Upper lobe of right lung (tissue), 1 donor: ENCODE measurements at regions not wholly inside any gene's neighbourhood (a gene's known extent, or its start where the extent isn't known, plus 50 kb on each side); places are given as distances from the start of the nearest gene placed in this dataset.
A peak's percentile ranks its signal among the peaks of the same experiment; 100 is the strongest.

ENCODE experiments used
- ATAC-seq: fragments of 200-7000 bp; cut with Tn5 transposase; one replicate; pipeline ENCODE4 v1.9.1; 2020; ENCODE audit warnings: mild to moderate bottlenecking, moderate library complexity
- DNase-seq: peaks from one replicate; pipeline ENCODE4 v3.0.0-alpha.2; 2020
- H3K27ac ChIP-seq: fragments of 200-600 bp; one replicate; pipeline ENCODE4 v1.8.0; 2022
- H3K27me3 ChIP-seq: fragments of 200-600 bp; one replicate; pipeline ENCODE4 v1.8.0; 2022; ENCODE audit warnings: mild to moderate bottlenecking
- H3K36me3 ChIP-seq: fragments of 200-600 bp; one replicate; pipeline ENCODE4 v1.8.0; 2022
- H3K4me1 ChIP-seq: fragments of 200-600 bp; one replicate; pipeline ENCODE4 v1.8.0; 2022
- H3K4me3 ChIP-seq: fragments of 200-600 bp; one replicate; pipeline ENCODE4 v1.8.0; 2022; ENCODE audit warnings: mild to moderate bottlenecking
- H3K9me3 ChIP-seq: fragments of 200-600 bp; one replicate; pipeline ENCODE4 v1.8.0; 2022
- intact Hi-C: fragments of 100-400 bp; cut with DNase I; formaldehyde crosslinking; loops from one replicate; pipeline ENCODE4 v1.11.0; 2022
- TF ChIP-seq, protein P1 (sequence below): fragments of 200-600 bp; IDR thresholded peaks from one replicate; pipeline ENCODE4 v1.8.0; 2022; ENCODE audit warnings: antibody characterized with exemption
- donor health status: DM: no; HTN: yes; CAD: no; lungs with severe emphysema.

GRCh38 chr7:153829525-153829924 lies 222.7 kb upstream of the DPP6 start:
- intact Hi-C loops = no loop called here
- Histone ChIP-seq H3K4me1 (no peaks in the 10 kb centered on the region), H3K9me3 (no peaks in the 10 kb centered on the region), H3K27me3 (no peaks in the 10 kb centered on the region), H3K27ac (no peak overlapping the region), H3K36me3 (no peaks in the 10 kb centered on the region), H3K4me3 (no peak overlapping the region)
- DNase-seq (no peak), ATAC-seq (peak; percentile 87)
- TF ChIP-seq, protein P1, sequence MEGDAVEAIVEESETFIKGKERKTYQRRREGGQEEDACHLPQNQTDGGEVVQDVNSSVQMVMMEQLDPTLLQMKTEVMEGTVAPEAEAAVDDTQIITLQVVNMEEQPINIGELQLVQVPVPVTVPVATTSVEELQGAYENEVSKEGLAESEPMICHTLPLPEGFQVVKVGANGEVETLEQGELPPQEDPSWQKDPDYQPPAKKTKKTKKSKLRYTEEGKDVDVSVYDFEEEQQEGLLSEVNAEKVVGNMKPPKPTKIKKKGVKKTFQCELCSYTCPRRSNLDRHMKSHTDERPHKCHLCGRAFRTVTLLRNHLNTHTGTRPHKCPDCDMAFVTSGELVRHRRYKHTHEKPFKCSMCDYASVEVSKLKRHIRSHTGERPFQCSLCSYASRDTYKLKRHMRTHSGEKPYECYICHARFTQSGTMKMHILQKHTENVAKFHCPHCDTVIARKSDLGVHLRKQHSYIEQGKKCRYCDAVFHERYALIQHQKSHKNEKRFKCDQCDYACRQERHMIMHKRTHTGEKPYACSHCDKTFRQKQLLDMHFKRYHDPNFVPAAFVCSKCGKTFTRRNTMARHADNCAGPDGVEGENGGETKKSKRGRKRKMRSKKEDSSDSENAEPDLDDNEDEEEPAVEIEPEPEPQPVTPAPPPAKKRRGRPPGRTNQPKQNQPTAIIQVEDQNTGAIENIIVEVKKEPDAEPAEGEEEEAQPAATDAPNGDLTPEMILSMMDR = no peak

DNA sequence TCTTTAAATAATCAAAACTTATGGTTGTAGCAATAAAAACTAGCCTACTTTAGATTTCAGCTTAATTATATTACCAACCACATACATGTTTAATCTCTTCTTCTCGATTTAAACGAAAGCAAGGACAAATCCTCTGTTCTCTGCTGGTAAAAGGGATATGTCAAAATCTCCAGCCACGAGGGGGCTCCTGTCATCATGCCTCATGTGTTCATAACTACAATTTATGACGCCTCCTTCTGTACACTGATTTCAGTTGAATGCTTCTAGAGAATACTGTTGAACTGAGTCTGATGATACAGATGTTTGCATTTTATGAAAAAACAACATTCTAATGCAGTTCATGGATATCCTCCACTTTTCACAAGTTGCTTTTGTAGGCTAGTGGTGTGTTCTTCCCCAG lies 220.0 kb upstream of the DPP6 start:
- intact Hi-C loops = no loop called here
- no peak for DNase-seq
- H3K36me3 ChIP-seq = no peaks in the 10 kb centered on the region
- TF ChIP-seq, protein P1 = no peak
- H3K4me3 ChIP-seq = no peak overlapping the region
- no peak overlapping the region for H3K27ac ChIP-seq
- H3K9me3 ChIP-seq = no peaks in the 10 kb centered on the region
- no peaks in the 10 kb centered on the region for H3K4me1 ChIP-seq
- H3K27me3 ChIP-seq = no peaks in the 10 kb centered on the region
- ATAC-seq = no peak

DNA sequence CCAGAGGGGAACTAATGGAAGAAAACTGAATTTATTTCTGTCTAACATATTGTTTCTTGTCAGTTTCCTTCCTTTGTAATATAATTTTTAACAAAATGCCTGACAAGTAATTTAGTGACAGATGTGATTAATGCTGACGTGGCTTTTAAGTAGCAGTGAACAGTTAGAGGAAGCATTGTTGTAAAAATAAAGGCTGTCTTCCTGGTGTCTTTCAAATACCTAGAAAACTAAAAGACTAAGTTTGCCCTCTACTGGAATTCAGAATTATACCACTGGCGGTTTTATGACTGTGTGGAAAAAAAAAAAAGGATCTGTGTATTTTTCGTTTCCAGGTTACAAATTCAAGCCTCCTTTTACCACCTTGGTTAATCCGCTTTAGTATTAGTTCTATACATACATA lies 217.1 kb upstream of the DPP6 start:
- DNase-seq (no peak), ATAC-seq (no peak)
- intact Hi-C loops = no loop called here
- H3K9me3 ChIP-seq = no peaks in the 10 kb centered on the region
- H3K27ac ChIP-seq = no peak overlapping the region
- TF ChIP-seq, protein P1 = peak; percentile 17
- no peaks in the 10 kb centered on the region for H3K27me3 ChIP-seq
- H3K4me1 ChIP-seq = no peaks in the 10 kb centered on the region
- no peaks in the 10 kb centered on the region for H3K36me3 ChIP-seq
- no peak overlapping the region for H3K4me3 ChIP-seq

DNA sequence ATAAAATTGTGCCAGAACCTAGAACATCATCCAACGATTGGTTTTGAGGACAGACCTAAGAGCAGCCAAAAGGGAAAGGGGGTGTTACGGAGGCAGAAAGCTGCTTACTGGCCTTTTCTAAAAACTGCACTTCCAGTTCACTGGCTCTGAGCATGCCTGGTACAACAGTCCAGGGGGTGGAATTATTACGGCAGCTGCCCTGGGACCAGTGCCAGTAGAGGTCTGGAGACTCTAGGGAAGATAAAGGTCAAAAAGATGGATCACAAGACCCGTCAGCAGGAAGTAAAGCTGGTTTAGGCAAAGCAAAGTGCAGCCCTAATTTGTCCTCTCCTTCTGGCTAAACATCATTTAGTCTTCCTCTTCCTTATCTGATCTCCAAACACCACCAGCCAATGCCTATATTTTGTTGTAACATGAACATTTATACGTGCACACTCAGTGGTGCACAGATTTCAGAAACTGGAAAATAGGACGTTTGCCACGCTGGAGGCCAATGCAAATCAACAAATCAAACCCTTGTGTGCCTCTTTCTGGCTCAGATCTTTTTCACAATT lies 216.4 kb upstream of the DPP6 start:
- no peak for ATAC-seq
- intact Hi-C loops = no loop called here
- Histone ChIP-seq H3K4me3 (no peak overlapping the region), H3K9me3 (no peaks in the 10 kb centered on the region), H3K36me3 (no peaks in the 10 kb centered on the region), H3K27me3 (no peaks in the 10 kb centered on the region), H3K4me1 (no peaks in the 10 kb centered on the region), H3K27ac (no peak overlapping the region)
- TF ChIP-seq, protein P1 = no peak
- no peak for DNase-seq

DNA sequence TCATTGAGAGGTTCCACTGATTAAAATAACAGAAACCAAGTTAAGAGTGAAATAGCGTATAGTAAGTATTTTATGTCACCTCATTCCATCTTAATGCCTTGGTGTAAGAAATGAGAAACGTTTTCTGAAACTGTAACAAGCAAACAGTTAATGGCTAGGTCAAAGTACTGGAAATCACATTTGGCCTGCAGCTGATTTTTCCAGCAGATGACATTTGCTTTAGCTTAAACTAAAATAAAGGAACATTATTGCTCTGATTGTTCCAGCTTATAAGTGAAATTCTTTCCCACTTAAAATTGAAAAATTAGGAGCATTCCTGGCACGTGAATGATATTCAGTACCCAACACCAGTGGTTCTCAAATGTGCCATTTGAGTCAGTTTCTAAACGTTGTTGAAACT lies 213.6 kb upstream of the DPP6 start:
- H3K27ac ChIP-seq = no peak overlapping the region
- TF ChIP-seq, protein P1 = no peak

DNA sequence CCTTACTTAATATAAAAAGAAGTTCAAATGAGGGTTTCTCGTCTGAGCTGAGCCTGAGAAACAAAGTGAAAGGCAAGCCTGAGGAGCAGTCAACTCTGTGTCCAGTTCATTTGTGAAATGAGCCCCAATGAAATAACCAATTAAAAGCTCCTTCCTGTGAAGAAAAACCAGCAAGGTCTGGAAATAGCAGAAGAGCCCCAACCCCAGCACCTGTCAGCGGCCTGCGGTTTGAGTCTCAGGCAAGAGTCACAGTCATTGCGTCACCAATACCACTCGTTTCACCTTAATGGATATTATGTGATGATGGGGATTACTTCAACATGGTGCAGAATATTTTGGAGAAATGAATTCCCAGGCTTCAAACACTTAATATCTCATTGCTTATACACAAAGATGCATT lies 211.3 kb upstream of the DPP6 start:
- Histone ChIP-seq H3K4me1 (no peaks in the 10 kb centered on the region), H3K27ac (no peak overlapping the region), H3K27me3 (no peaks in the 10 kb centered on the region), H3K9me3 (no peaks in the 10 kb centered on the region), H3K4me3 (no peak overlapping the region), H3K36me3 (no peaks in the 10 kb centered on the region)
- TF ChIP-seq, protein P1 = no peak
- DNase-seq = no peak
- intact Hi-C loops = no loop called here
- ATAC-seq = no peak

More for the DNA sequence above, 213.6 kb upstream of the DPP6 start:
- H3K27me3 ChIP-seq = no peaks in the 10 kb centered on the region
- no peaks in the 10 kb centered on the region for H3K4me1 ChIP-seq
- intact Hi-C loops = no loop called here
- H3K4me3 ChIP-seq = no peak overlapping the region
- ATAC-seq (no peak), DNase-seq (no peak)
- no peaks in the 10 kb centered on the region for H3K36me3 ChIP-seq
- H3K9me3 ChIP-seq = no peaks in the 10 kb centered on the region
